ENCODE measurements at regions not wholly inside any gene's neighbourhood (a gene's known extent, or its start where the extent isn't known, plus 50 kb on each side); places are given as distances from the start of the nearest gene placed in this dataset.

DNA sequence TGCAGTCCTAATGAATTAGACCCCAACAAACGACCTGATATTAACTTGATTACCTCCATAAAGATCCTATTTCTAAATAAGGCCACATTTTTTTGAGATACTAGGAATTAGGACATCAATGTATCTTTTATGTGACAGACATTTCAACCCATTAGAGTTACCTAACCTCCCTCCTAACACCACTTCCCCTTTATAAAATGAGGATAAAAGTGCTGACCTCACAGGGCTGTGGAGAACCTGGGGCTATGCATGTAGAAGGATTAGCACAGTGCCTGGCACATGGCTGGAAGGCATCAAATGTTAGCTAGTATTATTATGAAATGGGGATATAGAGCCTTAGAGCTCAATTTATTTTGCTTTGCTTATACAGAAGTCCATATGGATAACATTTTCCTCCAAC is 53.5 kb upstream of the LRRN1 start:
- DNase-seq, result no peak

DNA sequence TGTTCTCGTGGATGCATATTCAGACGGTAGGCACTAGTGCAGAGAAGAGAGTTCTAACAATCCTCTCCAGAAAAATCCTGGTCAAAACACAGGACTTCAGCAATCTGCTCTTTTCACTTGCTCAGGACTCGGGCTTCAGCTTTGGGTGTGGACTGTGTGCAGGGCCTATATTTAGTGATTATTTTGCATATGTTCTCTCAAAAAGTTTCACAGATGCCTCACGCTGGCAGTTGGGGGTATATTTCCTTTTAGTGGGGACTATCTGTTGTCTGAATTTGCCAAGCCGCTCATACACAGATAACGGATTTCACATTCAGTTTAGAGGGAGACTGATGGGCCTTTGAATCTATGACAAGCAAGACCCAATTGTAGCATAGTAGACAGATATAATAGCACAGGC is 54.4 kb upstream of the LRRN1 start:
- DNase-seq, result no peak

GRCh38 chr3:3743754-3744153 is 55.5 kb upstream of the LRRN1 start:
- DNase-seq, result no peak

GRCh38 chr3:3740061-3740460 is 59.2 kb upstream of the LRRN1 start:
- no peak for DNase-seq

- DNase-seq, result no peak
Measured at GRCh38 chr3:3739330-3740060, 59.7 kb upstream of the LRRN1 start.

DNA sequence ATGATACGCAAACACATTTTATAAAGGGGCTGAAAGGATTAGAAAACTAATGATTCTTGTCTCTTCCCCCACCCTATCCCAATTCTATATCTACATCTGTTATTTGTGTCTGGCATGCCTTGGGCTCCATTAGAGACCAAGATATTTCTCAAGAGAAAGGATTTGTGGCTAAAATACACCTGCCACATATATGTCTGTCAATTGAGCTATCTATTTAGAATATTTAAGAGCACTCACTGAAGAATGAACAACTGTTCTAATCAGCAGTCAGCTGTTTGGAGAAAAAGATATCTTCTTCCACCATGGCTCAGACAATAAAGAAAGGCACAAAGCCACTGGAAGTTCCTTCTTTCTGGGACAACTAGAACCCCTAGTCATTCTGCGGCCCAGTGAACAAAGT is 61.7 kb upstream of the LRRN1 start:
- DNase-seq, result no peak

DNA sequence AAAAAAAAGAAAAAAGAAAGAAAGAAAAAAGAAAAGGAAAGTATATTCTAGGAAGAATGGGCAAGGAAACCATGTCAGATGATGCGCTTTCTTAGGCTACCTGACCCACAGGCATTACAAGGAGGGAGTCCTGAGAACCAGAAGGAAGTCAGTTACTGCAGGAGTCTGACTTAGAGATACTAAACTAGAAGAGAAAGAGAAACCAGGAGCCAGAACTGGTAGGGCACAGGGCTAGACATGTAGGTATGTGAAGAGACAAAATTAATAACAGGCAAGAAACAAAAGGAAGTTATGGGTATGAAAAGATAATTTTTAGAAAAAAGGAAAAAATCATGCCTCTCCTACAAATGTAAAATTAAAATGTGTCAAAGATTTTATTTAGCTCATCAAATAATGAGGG is 63.3 kb upstream of the LRRN1 start:
- no peak for DNase-seq

- DNase-seq, result no peak
Measured at GRCh38 chr3:3734881-3735280, 64.3 kb upstream of the LRRN1 start.

- DNase-seq, result no peak
Measured at GRCh38 chr3:3729261-3729660, 70.0 kb upstream of the LRRN1 start.

- DNase-seq, result no peak
Measured at GRCh38 chr3:3726549-3726948, 72.7 kb upstream of the LRRN1 start.

- DNase-seq, result no peak
Measured at GRCh38 chr3:3714572-3714971, 84.7 kb upstream of the LRRN1 start.

DNA sequence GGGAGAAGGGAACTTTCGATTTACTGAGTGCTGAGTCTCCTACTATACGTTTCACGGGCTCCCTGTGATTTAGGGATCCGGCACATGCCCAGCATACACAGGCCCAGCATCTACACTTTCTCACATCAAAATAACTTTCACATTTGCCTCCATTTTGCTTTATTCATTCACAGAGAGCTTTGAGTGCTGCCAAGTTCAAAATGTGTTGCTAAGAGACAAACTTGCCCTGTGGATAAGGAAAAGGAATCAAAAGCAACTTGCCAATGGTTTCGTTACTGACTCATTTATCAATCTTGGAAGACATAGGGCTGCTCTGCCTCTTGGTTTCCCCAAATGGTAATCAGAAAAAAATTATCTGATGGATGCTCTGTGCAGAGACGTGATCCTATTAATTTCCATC is 86.3 kb upstream of the LRRN1 start:
- DNase-seq, result no peak

DNA sequence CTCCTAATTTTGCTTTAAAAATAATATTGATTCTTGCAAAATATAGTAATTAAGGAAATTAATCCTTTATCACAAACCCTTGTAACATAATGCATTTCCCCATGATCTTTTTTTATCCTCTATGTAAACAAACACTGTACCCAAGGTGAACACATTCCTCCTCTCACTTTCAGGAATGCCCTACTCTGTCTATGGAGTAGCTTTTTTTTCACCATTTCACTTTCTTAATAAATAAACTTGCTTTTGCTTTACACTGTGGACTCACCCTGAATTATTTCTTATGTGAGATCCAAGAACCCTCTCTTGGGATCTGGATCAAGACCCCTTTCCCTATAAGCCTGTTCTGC is 90.5 kb upstream of the LRRN1 start:
- no peak for DNase-seq

DNA sequence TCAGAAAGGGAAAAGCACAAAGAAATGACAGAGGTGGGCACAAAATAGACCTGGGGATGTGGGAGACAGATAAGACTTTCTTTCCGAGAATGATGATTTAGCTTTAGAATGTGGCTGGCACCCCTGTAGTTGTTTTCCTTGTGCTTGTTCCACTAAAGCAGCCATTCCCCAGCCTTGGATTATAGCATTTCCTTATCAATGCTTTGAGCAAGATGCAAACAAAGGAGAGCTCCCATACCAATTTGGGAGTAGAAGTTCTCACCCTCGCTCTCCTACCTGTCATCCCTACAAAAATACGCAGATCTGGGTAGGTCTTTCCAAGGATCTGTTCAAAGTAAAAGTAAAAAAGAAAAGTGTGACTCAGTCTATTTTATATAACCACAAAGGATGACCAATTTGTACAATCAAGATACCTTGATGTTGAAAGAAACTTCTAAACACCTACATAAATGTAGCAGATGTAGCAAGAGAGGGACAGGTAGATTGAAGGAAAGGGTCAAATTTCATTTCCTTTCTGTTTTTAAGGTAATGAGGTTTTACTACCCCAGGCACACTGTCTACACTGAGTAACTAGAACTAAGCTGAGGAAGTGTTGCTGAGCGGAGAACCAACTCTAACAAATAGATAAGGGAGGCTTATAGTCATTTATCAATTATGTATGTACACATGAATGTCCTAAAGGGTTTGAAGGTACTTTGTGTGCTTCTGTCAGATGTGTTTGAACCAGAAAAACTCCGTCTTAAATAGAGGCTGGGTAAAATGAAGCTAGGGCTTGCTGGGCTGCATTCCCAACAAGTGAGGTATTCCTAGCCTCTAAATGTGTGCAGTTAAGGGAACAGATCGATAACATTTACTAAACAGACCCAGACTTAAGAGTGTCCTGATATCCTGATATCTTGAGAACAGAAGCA is 91.1 kb upstream of the LRRN1 start:
- no peak for DNase-seq

DNA sequence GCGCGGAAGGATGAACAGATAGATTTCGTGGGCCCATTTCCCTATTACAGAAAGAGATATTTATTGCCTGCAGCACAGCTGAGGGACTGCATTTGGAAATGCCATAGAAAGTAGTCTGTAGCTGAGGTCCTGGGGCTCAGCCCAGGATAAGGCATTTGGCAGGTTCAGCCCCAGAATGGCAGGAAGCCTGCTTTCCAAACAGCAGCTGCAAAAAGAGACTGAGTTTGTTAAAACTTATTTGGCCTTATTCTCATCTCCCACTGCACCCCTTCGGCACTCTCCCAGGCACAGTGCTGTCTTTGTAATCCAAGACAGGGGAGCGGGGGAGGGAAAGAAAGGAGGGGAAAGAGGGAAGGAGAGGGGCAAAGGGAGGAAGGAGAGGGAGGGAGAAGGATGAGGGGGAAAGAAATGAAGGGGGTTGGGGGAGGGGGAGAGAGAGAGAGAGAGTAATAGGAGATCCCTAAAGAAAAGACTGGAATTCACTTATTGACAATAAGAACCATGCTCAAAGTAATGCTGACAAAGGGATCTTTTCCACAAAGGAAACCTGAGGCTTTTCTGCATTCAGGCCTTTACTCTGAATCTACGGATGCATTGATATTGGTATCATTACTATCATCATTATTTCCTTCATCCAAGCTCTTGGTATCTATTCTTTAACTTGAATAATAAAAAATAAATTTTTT is 94.0 kb upstream of the LRRN1 start:
- no peak for DNase-seq

DNA sequence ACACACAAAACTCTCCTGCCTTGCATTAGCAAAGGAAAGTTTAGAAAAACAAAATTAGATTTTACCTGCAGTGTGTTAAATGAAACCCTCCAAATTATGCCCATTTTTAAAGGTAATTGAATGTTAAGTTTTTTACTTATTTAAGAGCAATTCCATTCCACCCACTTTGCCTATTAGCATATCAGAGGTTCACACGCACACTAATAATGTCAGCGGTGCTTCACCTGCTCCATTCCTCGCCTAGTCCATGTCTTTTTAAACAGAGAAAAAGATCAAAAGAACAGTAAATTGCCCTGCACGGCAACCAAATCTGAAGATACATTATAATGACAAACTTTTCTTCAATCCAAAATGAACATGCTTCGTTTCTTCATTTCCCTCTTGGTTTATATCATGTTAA is 97.3 kb upstream of the LRRN1 start:
- no peak for DNase-seq

DNA sequence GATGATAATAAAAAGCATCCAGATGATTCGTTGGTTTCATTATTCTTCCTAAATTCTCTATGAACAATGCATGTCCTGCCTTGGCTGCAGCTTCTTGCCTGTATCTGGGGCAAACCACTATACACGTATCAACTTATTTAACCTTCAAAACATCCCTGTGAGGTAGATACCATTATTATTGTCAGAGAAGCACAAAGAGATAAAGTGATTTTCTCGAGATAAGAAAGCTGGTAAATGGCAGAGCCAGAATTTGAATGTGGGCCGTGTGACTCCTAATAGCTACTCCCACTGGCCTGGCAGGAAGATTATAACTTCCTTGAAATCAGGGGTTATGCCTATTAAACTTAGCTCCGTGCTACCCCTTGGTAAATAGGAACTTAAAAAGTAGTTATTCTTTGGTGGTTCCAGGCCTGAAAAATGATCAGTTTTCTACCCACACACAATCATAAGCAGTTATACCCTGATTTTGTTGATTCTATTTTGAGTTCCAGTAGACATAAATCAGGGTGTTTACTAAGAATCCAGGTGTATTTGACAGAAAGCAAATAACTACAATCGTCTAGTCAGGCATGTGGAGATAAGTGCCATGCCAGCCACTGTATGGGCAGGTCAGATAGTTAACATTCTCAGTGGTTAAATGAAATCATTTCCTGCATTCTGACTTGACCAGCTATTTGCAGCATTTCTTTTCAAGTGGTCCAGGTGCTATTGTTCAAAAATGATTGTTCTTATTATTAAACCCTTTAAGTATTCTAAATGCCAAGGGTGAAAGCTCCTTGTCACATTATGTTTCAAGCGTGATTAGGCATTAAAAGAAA is 99.2 kb upstream of the LRRN1 start:
- no peak for DNase-seq

- no peak for DNase-seq
Measured at GRCh38 chr3:3699407-3699806, 99.8 kb upstream of the LRRN1 start.

DNA sequence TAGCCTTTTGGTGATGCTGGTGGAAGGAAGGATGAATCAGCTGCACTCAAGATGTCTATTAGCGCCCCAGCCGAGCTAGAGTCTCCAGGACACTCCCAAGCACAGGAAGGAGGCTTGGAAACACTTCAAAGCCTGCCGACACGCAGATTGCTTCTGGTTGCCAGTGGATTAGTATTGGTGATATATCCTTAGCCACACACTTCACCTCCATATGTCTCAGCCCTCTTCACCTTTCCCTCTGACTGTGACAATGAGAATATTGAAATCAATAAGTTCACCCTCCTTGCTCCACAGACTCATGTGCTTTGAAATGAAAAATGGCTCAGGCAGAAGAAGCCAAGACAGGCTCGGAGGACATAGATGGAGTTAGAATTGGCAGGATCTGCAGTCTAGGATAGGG is 102.9 kb upstream of the LRRN1 start:
- no peak for DNase-seq

DNA sequence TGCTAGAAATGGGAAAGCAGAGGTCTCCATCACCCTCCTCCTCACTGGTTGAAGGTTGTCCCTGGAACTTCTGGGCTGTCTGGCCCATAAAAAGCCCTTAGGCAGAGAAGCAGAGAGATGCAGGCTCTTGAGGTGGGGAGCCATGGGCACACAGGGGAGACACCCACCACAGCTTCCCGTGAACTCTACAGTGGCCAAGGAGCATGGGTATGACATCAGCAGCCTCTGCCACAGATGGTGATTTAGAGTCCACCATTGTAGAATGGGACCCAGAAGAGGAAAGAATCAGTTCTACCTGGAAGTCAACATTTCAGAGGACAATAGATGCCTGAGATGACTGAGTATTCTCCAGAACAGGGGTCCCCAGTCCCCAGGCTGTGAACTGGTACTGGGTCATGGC is 105.6 kb upstream of the LRRN1 start:
- DNase-seq, result no peak

DNA sequence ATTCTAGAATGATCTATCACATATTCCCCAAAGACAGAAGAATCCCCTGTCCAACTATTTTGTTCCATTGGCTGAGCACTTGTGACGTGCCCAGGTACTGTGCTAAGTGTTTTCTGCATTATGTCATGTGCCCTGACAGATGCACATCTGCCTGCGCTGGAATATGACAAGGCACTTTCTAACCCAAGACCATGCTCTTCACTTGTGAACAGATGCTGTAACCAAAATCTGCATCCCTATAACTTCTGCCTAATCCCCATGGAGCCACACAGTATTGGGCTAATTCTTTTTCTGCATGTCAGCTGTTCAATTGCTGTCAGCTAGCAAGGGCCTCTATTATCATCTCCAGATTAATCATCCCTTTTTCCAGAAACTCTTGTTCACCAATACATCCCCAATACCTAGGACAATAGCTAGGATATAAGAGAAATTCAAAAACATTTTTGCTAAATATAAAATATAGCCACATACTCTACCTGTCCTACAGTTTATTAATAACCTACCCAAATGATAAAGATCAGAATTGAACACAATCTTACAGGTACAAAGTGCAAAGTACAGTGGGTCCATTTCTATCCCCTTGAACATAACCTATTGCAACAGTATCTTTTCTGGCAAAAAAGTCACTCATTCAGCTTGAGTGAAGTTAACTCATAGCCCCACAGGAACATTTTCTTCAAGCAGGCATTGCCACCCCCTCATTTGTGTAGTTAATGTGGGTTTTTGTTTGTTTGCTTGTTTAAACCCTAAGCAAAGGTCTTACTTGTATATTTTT is 109.4 kb upstream of the LRRN1 start:
- no peak for DNase-seq
